ENCODE measurements at regions not wholly inside any gene's neighbourhood (a gene's known extent, or its start where the extent isn't known, plus 50 kb on each side); places are given as distances from the start of the nearest gene placed in this dataset.

- no peak for TF ChIP-seq EZH2 (IDR thresholded peaks at IDR 0.05; ENCODE audit: low read depth, low read length, severe bottlenecking)
- no peak for TF ChIP-seq EP300 (IDR thresholded peaks at IDR 0.05; ENCODE audit: borderline replicate concordance in 1 of 2, low read depth in 2 of 2, low read length in 2 of 2)
- TF ChIP-seq CREB1 (IDR thresholded peaks at IDR 0.05): no peak
- no peak for TF ChIP-seq POLR2AphosphoS5 (IDR thresholded peaks at IDR 0.05; ENCODE audit: low read depth, low read length)
- TF ChIP-seq POLR2A (IDR thresholded peaks at IDR 0.05; ENCODE audit: control extremely low read depth in 1 of 2, low read depth in 2 of 2, low read length in 2 of 2): no peak
- no peak for TF ChIP-seq GTF2F1 (IDR thresholded peaks at IDR 0.05; ENCODE audit: borderline replicate concordance, low read depth, low read length)
- TF ChIP-seq SUZ12 (IDR thresholded peaks at IDR 0.05; ENCODE audit: low read length): no peak
- no peak for TF ChIP-seq FOSL1 (IDR thresholded peaks at IDR 0.05; ENCODE audit: insufficient read depth, low read depth, low read length)
- TF ChIP-seq CTCF (IDR thresholded peaks at IDR 0.05; ENCODE audit: control extremely low read depth in 1 of 3, insufficient read depth in 1 of 3, low read depth in 1 of 3, low read length in 3 of 3): no peak
- no peak for TF ChIP-seq SAP30 (IDR thresholded peaks at IDR 0.05; ENCODE audit: insufficient read depth, insufficient replicate concordance, low read length)
- no peak for TF ChIP-seq CEBPB (IDR thresholded peaks at IDR 0.05; ENCODE audit: low read depth, low read length)
These were observed 346.9 kb upstream of the SFSWAP start for GRCh38 chr12:131363841-131364495.

Data from H1 (cell line).